Stimulated activated CD4-positive, alpha-beta T cell treated with anti-CD3 and anti-CD28 coated beads, Interleukin-2, amount 100 ng/mL, for 48 hours (primary cell): ENCODE measurements at regions not wholly inside any gene's neighbourhood (a gene's known extent, or its start where the extent isn't known, plus 50 kb on each side); places are given as distances from the start of the nearest gene placed in this dataset.
"Not testable (repeated sequence)": the region's sequence is repeated elsewhere in the genome, so short reads cannot be mapped to it uniquely, and the experiment has no call there.

Experiments used
- DNase-seq, 2 donors: peaks; one replicate each; pipeline ENCODE4 v3.0.0-alpha.2; 2020

DNA sequence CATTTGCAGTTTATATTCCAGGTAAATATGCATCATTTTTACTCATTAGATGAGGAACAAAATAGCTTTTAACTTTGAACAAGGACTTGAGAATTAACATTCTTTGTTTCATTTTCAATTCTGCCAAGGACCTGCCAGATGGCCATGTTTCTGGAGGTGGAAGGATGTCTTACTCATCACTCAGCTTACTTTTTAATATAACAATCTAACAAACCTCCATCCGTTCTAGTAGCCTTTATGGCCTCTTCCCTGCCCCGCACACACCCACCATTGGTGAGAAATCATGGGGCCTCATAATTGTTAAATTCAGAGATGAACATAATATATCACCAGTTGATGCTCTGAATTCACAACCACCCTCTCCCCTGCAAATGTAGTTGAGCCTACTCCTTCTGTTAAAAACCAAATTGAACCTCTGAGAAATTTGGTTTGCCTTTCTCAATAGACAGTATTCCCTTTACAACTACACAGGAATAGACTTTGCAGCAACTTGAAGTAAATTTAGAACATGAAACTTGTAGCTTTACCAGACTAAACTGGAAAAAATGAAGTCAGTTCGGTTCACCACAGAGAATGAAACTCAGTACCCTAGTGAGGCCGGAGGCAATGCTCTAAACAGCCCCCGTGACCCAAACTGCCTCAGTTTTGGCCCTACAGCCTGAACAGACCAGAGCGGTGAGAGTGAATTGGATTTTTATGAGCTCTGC lies 50.1 kb upstream of the ACSL4 start:
- DNase-seq = no peak

DNA sequence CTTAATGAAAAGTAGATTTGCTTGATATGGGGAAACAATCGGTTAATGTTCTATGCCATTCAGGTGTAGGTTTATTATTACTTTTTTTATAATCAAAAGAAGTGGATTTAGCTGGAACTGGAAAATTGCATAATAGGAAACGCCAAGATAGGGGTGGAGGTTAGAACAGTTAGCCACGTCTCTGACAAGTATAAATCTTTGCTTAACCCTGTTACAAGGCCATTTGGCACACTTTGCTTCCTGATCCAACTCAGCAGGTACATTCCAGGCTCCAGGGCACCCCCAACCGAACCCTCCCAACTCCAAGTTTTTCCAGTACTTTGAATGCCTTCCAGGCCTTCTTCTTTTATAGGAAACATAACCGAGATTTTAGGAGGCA lies 50.6 kb upstream of the ACSL4 start:
- no peak for DNase-seq

DNA sequence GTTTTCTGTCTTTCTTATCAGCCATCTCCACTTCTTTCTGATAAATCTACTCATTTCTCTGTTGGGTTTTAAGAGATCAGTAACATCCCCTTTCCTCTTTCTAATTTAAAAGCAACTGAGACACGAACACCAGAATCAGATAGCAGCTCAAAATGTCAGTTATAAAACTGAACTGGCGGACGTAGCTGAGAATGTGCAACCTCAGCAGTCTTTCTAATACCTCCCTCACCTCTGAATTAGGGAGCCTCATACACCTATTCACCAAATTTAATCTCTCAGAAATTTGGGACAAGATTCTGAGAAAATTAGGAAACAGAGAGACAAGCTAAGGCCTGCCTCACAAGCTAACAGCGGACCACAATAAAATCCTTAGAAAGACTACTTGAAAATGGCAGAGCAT lies 52.0 kb upstream of the ACSL4 start:
- DNase-seq = no peak

DNA sequence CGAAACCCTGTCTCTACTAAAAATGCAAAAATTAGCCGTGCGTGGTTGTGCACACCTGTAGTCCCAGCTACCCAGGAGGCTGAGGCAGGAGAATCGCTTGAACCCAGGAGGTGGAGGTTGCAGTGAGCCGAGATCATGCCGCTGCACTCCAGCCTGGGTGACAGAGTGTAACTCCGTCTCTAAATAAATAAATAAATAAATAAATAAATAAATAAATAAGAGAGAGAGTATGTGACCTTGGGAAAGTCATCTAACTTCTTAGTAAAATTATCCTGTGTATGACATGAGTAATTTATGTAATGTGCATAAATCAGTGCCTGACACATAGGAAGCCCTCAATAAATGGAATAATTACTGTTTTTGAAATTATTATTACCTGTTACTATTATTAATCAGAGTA lies 57.5 kb upstream of the ACSL4 start:
- DNase-seq = not testable (repeated sequence)

DNA sequence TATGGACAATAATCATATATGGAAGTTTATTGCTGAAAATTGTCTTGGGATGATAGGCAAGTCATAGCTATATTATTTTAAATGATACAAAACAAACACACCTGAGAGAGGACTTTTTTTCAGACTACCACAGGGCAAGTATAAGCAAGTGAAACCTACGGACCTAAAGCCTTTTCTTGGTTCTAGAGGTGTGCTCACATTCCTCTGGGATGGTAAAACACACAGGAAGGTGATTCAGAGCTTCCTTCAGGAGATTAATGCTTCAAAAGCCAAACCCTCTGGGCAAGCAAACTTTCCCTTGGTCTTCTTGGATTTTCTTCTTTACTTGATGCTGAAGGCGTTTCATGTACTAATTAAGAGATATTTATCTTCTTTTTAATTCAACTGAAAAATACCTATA lies 60.1 kb upstream of the ACSL4 start:
- DNase-seq = no peak

DNA sequence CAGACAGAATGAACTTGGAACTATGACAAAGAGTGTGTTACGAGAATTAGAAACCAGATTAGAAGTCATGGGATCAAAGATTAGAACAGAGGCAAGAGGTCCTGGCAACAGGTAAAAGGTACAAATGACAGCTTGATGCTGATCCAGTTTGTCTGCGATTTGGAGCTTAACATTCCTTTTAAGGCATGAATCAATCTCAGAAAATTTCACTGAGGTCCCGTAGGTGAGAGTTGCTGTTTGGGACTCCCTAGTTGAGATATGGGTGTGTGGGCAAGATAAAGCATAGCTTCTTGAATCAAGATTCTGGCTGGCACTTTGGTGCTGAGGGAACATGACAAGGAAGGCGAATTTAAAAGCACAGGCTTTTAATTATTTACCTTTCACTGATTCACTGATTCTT lies 62.6 kb upstream of the ACSL4 start:
- DNase-seq = no peak

DNA sequence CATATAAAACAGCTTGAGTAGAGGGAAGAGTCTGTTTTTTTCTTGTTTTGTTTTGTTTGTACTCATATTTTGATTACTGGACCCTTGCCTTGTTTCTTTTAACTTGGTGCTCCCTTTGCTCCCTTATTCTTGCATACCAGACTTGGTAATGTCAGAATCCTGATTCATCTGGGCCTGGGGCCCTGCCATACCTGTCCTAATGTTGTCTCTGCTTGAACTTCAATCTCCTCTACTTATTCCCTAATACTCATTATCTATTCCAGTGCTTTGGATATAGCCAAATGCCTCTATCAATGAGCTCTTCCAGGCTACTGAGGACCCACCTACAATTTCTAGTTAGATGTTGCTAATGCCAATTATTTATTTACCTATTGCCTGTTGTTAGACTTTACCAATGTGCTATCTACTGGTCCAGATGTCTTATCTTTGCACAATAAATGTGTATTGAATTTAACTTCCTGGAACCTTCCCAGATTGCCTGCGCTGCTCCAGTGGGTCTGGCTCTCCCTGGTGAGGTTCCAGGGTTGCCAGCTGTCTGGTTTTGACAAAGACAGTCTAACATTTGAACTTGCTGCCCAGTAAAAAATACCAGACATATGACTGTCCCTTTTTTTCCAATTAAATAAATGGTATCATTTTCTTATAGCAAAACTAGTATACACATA lies 64.4 kb upstream of the ACSL4 start:
- no peak for DNase-seq

DNA sequence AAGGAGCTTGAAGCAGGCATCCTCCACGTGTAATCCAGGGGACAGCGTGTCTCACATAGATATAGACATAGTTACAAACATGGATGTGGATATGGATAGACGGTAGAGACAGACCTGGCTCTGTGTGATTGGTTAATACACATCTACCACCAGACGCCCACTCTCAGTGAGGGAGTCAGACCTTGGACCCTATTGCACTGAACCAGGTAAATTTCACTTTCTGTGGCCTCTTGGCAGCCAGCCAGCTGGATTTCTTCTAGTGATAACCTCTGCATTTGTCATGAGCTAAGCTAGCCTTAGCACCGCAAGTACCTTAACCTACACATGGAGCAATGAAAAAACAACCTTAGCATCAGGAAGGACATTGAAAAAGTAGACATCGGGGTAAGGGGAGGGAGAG lies 79.2 kb upstream of the ACSL4 start:
- DNase-seq = no peak

DNA sequence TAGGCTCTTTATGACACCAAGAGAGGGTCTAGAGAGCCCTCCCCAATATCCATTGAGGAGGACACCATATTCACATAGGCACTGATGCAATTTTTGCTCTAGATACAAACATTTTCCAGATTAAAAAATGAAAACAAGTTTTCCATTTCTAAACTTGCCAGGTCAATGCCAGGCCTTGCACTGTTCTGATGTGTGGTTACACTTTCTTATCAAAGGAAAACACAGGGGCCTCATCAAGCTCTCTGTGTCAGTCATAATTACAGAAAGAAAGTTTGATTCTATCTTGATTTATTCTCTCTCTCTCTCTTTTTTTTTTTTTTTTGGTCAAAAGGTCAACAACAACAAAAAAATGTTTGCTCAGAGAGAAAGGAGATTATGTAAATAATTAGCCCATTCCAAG lies 80.2 kb upstream of the ACSL4 start:
- DNase-seq = no peak

DNA sequence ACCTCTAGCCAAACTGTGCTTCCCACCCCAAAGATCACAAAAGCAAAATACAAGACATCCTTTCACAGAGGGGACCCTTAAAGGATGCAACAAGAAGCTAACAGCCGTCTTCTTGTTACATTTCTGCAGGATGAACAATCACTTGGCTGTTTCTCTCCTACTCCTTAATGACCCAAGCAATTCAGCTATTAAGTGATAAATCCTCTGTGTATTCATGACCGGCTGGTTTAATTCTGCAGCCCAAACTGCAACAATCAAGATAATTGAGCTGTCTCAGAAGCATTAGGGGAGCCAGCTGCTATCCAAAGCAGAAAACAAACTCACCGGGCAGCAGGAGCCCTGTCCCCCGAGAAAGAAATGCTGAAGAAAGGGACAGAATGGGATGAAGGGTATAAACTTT lies 85.9 kb upstream of the ACSL4 start:
- no peak for DNase-seq

DNA sequence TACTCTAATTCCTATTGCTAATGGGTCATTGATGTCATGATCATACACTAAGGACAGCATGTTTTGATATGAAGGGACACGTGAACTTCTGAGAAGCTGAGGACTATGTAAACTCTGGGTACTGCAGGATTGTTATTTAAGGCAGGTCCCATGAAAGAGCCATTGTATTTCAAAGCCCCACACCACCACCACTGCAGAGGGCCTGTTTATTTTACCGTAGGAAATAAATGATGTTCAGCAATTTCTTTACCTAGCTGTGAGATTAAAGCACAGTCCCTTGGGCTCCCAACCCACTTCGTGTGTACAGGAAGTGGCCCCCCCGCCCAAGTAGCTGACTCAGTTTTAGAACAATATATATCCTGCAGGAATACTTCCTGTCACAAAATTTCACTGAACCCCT lies 89.8 kb upstream of the ACSL4 start:
- DNase-seq = no peak

DNA sequence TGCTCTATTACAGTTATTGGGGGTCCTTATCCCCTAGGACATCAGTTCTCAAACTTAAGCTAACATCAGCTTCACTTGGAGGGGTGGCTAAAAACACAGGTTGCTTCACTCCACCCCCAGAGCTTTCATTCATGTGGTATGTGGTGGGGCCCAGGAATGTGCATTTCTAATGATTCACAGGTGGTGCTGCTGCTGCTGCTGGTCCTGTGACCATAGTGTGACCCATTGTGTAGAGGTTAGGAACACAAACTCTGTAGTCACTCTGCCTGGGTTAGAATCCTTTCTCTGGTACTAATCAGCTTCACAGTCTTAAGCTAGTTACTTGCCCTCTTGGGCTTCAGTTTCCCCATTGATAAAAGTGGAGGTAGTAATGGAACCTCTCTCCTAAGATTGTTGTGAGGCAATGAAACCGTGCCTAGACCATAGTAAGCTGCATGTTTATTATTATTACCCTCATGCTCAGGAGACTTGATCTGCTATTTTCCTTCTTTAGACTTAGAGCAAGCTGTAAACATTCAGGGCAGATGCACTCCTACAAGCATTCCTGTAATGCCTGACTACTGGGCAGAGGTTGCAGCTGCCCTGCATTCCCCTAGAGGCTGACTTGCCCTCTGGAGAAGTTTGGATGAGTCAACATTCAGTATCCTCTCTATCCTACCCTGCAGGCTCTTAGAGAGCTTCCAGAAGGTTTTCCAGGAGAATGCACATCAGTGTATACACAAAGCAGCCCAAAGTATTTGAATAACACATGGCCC lies 94.1 kb upstream of the ACSL4 start:
- no peak for DNase-seq

DNA sequence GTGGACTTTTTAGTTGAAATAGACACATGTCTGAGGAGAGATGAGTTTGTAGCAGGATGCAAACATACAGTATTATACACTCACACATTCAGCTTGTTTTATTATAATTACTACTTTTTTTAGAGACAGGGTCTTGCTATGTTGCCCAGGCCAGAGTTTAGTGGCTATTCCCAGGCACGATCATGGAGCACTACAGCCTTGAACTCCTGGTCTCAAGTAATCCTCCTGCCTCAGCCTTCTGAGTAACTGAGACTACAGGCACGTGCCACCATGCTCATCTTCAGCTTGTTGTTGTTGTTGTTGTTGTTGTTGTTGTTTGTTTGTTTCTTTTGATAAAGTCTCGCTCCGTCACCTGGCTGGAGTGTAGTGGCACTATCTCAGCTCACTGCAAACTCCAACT lies 94.7 kb upstream of the ACSL4 start:
- no peak for DNase-seq

DNA sequence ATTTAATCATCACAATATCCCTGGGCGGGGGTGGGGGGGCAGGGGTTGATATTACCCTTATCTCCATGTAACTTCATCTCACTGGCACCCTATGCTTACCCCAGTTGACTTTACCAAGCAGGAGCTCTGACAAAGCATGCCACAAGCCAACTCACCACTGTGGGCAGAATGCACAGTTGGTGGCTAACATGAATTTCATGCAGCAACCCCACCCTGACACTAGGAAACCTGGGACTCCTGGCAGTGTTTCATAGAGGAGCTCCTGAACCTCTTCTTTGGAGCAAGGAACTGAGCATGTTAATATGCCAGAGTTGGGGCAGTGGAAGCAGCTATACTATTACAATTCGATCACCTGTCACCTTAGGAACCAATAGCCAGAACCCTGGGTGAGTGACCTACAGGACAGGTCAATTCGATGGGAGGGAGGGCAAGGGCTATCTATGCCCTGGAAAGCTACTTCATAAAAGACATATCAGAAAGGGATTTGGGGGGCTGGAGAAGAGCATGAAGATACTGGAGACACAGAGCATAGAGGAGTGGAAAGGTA lies 97.2 kb upstream of the ACSL4 start:
- DNase-seq = no peak

DNA sequence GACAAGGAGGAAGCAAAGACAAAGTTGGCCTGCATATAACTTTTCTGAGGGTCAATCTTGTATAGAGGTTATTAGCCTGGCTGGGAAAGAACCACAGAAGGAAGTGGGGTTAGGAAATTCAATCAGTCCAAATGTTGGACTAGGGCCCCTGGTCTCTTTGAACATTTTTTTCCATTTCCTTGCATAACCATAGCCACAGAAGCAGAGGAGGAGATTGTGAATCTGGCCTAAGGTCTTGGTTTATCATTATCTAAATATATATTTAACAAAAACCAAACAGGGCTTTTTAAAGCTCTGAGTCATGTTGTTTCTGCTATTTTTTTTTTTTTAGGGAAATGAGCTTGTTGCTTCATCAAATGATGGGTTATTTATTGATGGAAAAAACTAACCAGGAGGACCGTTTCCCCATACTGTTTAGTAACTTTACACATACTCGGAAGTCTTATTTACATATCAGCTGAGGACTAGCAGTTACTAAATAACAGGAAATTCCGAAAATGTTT lies 97.7 kb upstream of the ACSL4 start:
- DNase-seq = no peak

DNA sequence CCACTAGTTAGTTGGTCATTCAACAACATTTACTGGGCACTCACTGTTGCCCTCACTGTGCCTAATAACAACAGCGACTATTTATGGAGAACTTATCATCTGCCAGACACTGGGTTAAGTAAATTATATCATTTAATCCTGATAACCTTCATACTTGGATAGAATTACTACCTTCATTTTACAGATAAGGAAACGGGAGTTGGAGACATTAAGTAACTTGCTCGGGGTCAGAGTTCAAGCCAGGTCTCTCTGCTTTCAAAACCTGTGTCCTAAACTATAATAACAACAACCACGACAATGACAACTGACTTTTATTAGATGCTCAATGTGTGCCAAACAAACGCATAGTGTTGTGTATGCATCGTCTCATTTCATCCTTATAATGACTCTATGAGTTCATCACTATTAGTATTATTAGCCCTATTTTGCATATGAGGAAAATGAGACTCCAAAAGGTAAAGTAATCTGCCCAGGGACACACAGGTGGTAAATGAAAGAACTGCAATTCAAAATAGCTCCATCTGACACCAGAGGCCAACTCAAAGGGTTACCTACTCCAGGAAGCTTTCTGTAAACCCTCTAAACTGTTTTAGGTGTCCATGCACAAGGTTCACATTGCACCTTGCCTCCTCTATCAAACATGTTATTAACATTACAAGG lies 98.4 kb upstream of the ACSL4 start:
- no peak for DNase-seq

DNA sequence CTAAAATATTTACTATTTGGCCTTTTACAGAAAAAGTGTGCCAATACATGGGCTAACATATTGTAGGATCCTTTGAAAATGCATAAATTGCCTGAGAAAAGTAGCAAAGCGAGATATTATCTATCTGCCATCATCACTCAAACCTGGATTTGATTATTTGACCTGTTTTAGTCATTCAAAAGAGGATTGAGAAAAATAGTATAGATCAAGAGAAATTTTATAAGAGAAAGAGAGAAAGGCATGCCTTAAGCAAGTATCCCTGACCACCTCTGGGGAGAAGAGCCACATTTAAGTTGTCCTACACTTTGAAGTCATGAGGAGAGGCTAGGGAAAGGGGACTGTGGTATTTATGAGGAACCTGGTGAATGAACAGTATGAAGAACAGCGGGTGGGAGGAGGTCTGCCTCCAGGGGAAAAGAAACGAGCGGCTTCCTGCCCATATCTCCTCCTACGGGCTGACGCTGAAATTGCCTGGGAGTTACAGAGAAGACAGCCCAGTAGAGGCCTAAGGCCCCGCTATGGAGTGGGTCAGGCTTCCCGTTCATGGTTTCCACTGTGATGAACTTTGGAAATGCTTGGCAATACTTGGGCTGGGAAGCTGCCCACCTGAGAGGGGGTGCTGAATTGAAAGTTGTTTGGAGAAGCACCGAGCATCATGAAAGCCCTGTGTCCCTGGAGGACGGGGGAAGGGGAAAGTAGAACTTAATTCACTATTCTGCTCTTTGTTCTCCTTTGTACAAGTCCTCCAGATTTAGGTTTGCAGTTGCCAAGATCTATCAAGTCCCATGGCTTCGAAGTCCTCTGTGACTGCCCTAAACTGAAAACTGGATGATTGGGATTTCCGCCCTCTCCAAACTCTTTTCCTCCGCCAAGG lies 106.9 kb upstream of the ACSL4 start:
- no peak for DNase-seq

DNA sequence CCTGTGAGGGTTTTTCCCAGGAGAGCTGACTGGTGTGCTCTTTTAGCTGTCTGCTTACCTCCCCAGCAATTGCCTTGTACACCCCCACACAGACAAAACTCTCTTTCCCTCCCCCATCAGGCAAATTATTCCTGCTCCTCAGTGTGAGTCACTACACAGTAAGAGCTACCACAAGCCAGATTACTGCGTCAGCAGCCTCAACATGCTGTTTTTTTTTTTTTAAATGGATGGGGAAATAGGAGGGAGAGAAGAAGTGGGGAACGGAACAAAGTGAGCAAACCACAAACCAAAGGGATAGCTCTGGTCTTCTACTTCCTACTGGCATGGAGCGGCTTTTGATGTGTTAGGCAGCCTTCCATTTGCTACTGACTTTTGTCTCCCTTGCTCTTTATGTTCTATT lies 107.5 kb upstream of the ACSL4 start:
- DNase-seq = no peak

DNA sequence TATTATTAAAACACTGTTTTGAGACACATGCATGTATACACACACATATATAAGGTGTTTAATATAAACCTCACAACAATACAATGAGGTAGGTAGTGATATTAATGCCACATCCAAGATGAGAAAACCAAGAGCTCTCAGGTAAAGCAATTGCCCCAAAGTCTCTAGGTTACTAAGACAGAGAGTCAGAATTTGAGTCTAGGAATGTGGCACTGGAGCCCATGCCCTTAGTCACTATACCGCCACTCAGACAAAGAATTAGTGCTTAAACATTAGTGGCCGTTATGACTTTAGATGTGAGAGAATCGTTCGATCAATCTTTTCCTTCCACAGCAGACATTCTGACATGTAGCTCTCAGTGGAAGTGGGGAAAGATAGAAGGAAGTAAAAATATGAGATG lies 108.2 kb upstream of the ACSL4 start:
- no peak for DNase-seq

DNA sequence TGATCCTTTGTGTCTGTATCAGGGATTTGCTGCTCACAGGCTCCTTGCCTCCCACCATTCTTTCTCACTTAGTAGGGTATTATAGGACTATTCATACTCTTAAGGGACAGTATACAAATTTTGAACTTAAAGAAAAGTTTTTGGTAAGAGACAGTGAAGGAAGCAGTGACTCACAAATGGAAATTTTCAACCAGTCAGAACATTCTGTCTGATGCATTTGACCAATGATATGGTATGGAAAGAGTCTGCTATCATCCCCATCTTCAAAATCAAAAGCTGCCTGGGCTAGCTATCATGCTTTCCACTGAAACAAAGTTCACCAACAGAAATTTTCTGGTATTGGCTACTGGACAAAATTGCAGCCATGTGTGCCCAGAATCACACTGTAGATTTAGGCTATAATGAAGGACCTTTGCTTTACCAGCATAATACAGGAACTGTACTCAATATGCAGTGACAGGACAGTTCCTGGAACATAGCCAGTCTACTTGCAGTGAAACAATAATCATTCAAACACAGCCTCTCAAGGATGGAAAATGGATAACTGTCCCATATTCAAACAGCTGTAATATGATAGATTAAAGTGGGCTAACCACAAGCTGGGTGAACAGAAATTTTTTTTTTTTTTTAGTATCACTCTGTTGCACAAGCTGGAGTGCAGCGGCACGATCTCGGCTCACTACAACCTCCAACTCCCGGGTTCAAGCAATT lies 109.0 kb upstream of the ACSL4 start:
- no peak for DNase-seq

DNA sequence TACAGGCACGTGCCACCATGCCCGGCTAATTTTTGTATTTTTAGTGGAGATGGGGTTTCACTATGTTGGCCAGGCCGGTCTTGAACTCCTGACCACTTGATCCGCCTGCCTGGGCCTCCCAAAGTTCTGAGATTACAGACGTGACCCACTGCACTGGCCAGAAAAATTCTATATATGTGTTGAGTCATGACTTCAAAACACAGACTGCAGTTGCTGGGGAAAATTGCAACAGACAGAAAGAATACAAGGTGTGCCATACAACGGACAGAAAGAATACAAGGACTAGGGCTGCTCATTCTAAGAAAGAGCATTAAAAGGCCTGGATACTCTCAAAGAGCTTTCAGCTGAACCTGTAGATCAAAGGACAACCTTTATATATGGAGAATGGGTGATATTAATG lies 109.6 kb upstream of the ACSL4 start:
- DNase-seq = no peak
